Colonic mucosa (tissue), 4 donors: ENCODE measurements at regions not wholly inside any gene's neighbourhood (a gene's known extent, or its start where the extent isn't known, plus 50 kb on each side); places are given as distances from the start of the nearest gene placed in this dataset.
A peak's percentile ranks its signal among the peaks of the same experiment; 100 is the strongest.

Source experiments
- DNase-seq: peaks from one replicate; pipeline ENCODE4 v3.0.0-alpha.2; 2020
- H3K27ac ChIP-seq: fragments of 200-600 bp; one replicate; pipeline ENCODE4 v1.8.0; 2021
- H3K27me3 ChIP-seq: fragments of 200-600 bp; one replicate; pipeline ENCODE4 v1.8.0; 2021
- H3K36me3 ChIP-seq: fragments of 200-600 bp; one replicate; pipeline ENCODE4 v1.8.0; 2021
- H3K4me1 ChIP-seq: fragments of 200-600 bp; one replicate; pipeline ENCODE4 v1.8.0; 2021; ENCODE audit warnings: mild to moderate bottlenecking
- H3K4me3 ChIP-seq: fragments of 200-600 bp; one replicate; pipeline ENCODE4 v1.8.0; 2021
- H3K9ac ChIP-seq, 2 donors: one replicate each; pipeline ENCODE4 v1.7.0; 2013; ENCODE audit warnings: control low read depth in 2 of 2, low read depth in 2 of 2, low read length in 2 of 2
- H3K9me3 ChIP-seq: fragments of 200-600 bp; one replicate; pipeline ENCODE4 v1.8.0; 2021
- intact Hi-C: fragments of 100-400 bp; cut with DNase I; formaldehyde crosslinking; loops from one replicate; pipeline ENCODE4 v1.14.1; 2022
- TF ChIP-seq, protein P1 (sequence below): fragments of 200-600 bp; IDR thresholded peaks from one replicate; pipeline ENCODE4 v1.8.0; 2022; ENCODE audit warnings: antibody characterized with exemption, mild to moderate bottlenecking
- donor health status: healthy.
- donor health status: DM: no; HTN: no; CAD: no.
- donor health status: DM: no; HTN: no; CAD: no.

DNA sequence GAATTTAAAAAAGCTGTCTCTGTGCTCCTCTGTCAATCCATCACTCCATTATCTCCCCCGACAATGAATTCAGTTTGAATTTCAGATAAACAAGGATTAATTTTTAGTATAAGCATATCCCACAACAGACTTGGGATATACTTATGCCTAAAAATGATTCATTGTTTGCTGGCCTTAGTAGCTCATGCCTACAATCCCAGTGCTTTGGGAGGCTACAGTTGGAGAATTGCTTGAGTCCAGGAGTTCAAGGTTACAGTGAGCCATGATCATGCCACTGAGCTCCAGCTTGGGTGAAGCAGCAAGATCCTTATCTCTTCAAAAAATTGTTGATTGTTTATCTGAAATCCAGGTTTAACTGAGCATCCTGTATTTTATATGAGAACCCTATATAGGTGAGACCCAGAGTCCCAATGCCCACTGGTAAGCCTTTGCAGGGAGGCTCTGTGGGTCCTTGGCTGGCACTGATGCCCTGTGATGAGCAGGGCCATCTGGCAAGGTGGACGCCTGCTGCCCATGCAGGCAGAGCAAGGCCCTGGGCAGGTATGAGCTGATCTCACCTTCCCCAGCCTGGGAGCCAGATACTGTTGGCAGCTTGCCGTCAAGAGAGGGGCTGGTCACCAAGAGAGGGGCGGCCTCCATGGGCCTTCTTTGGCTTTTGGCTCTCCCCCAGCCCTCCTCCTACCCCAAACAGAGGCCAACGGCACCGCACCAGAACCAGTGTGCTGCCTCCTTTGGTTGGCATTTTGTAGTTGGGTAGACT, 158.7 kb downstream of the SEC14L1 start:
- DNase-seq = no peak
- Histone ChIP-seq H3K4me1 (no peaks in the 10 kb centered on the region), H3K27me3 (no peaks in the 10 kb centered on the region), H3K9me3 (no peaks in the 10 kb centered on the region), H3K4me3 (no peak overlapping the region), H3K27ac (peak overlapping the region; percentile 4), H3K36me3 (no peaks in the 10 kb centered on the region), H3K9ac (no peak overlapping the region)
- TF ChIP-seq, protein P1, sequence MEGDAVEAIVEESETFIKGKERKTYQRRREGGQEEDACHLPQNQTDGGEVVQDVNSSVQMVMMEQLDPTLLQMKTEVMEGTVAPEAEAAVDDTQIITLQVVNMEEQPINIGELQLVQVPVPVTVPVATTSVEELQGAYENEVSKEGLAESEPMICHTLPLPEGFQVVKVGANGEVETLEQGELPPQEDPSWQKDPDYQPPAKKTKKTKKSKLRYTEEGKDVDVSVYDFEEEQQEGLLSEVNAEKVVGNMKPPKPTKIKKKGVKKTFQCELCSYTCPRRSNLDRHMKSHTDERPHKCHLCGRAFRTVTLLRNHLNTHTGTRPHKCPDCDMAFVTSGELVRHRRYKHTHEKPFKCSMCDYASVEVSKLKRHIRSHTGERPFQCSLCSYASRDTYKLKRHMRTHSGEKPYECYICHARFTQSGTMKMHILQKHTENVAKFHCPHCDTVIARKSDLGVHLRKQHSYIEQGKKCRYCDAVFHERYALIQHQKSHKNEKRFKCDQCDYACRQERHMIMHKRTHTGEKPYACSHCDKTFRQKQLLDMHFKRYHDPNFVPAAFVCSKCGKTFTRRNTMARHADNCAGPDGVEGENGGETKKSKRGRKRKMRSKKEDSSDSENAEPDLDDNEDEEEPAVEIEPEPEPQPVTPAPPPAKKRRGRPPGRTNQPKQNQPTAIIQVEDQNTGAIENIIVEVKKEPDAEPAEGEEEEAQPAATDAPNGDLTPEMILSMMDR = no peak
- intact Hi-C loops = no loop called here

DNA sequence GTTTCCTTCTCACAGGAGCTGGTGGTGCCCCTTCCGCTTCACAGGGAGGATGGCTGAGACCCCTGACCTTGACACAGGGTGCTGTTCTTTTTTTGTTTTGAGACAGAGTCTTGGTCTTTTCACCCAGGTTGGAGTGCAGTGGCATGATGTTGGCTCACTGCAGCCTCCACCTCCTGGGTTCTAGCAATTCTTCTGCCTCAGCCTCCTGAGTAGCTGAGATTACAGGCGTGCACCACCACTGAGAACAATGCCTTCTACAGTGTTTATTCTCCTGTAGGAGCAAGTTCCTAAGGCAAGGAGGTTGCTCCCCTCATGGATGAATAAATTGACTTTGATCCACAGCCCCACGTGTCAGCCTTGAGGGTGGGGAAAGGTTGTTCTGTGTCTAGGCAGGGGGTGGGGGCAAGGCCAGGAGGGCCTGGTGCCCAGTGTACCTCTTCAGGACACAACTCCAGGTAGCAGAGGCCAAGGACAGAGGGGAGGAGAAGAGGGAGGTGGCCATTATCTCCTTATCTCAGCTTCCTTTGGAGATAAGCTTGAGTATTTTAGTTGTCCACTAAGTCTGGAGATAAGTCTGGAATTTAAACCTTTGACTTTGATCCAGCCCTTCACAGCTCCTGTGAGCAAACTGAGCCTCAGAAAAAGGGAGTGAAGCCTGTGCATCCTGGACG, 159.4 kb downstream of the SEC14L1 start:
- H3K9ac ChIP-seq = no peak overlapping the region
- no peaks in the 10 kb centered on the region for H3K9me3 ChIP-seq
- no peaks in the 10 kb centered on the region for H3K4me1 ChIP-seq
- H3K36me3 ChIP-seq = no peaks in the 10 kb centered on the region
- intact Hi-C loops = no loop called here
- TF ChIP-seq, protein P1 = no peak
- no peak overlapping the region for H3K4me3 ChIP-seq
- no peaks in the 10 kb centered on the region for H3K27me3 ChIP-seq
- DNase-seq = peak; percentile 69
- peak overlapping the region; percentile 4 for H3K27ac ChIP-seq

DNA sequence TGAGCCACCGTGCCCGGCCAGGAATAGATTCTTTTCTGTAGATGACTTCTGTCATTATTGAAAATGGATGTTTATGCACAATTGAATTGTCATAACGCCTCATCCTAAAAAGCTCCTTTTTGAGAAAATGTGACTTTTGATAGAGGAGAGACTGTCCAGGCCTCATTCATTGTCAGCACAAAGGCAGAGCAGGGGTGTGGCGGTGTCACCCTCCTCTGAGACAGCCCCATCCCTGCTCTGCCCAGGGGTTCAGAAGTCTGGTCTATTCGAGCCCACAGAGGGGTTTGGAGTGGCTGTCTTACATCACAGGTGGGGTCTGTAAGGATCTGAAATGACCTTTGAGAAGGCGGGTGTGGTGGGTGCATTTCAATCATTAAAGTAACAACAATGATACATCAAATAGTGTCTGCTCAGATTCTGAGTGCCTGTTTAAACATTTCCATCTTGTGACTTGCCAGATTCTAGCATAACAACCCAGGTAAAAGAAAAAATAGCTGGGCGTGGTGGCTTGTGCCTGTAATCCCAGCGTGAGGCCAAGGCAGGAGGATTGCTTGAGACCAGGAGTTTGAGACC, 161.0 kb downstream of the SEC14L1 start:
- Histone ChIP-seq H3K9me3 (no peaks in the 10 kb centered on the region), H3K4me1 (peaks cover 11% of the 10 kb centered on the region), H3K27ac (peak overlapping the region; percentile 13), H3K9ac (no peak overlapping the region), H3K4me3 (no peak overlapping the region), H3K36me3 (no peaks in the 10 kb centered on the region), H3K27me3 (no peaks in the 10 kb centered on the region)
- intact Hi-C loops = no loop called here
- TF ChIP-seq, protein P1 = no peak
- DNase-seq = no peak

DNA sequence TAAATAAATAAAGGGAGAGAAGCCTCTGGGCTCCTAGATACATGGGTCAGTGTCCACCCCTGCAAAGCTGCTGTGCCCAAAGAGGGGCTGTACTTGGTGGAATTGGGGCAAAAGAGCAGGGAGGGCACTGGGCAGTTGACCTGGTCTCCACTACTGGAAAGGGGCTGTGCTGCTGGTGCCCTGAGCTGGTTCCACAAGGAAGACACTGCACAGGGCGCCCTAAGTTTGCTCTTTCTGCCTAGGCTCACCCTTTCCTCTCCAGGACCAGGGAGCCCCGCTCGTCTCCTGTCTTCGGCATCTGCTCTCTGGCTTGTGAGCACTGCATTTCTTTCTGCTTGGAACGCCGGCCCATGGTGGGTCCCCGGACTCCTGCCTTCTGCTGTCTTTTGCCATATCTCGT, 161.9 kb downstream of the SEC14L1 start:
- Histone ChIP-seq H3K27ac (no peak overlapping the region), H3K4me1 (peaks cover 16% of the 10 kb centered on the region), H3K4me3 (no peak overlapping the region), H3K9ac (no peak overlapping the region), H3K9me3 (no peaks in the 10 kb centered on the region), H3K27me3 (no peaks in the 10 kb centered on the region), H3K36me3 (no peaks in the 10 kb centered on the region)
- intact Hi-C loops = no loop called here
- DNase-seq = no peak
- TF ChIP-seq, protein P1 = no peak

DNA sequence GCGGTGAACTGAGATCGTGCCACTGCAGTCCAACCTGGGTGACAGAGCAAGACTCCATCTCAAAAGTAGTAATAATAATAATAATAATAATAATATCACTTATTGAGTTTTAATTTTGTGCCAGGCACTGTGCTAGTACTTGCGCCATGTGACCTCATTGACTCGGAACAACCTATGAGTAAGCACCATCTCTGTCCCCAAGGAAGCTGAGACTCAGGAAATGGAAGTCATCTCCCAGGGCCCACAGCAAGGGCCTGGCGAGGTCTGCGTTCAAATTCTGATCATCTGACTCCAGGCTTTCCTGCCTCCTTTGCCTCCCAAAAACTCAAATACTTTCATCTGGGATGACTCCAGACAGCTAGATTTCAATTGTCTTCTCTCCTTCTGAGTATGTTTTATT, 162.9 kb downstream of the SEC14L1 start:
- TF ChIP-seq, protein P1 = no peak
- intact Hi-C loops = no loop called here
- H3K4me3 ChIP-seq = no peak overlapping the region
- H3K27me3 ChIP-seq = no peaks in the 10 kb centered on the region
- peaks cover 16% of the 10 kb centered on the region for H3K4me1 ChIP-seq
- H3K9ac ChIP-seq = no peak overlapping the region
- no peak overlapping the region for H3K27ac ChIP-seq
- no peaks in the 10 kb centered on the region for H3K36me3 ChIP-seq
- no peak for DNase-seq
- no peaks in the 10 kb centered on the region for H3K9me3 ChIP-seq
